ENCODE measurements at regions not wholly inside any gene's neighbourhood (a gene's known extent, or its start where the extent isn't known, plus 50 kb on each side); places are given as distances from the start of the nearest gene placed in this dataset.

- no peak for ATAC-seq
- no peak for TF ChIP-seq ZFP3 (CRISPR knock-in tag; IDR thresholded peaks at IDR 0.05)
- TF ChIP-seq TCF4 (CRISPR knock-in tag; IDR thresholded peaks at IDR 0.05; ENCODE audit: borderline replicate concordance), result no peak
- TF ChIP-seq POU6F1 (CRISPR knock-in tag; IDR thresholded peaks at IDR 0.05; ENCODE audit: borderline replicate concordance, low read depth), result no peak
- no peak for TF ChIP-seq OSR1 (CRISPR knock-in tag; IDR thresholded peaks at IDR 0.05)
- no peak for TF ChIP-seq PPARA (CRISPR knock-in tag; IDR thresholded peaks at IDR 0.05; ENCODE audit: borderline replicate concordance)
- no peak for TF ChIP-seq ISL1 (CRISPR knock-in tag; IDR thresholded peaks at IDR 0.05)
- TF ChIP-seq SNAI2 (CRISPR knock-in tag; IDR thresholded peaks at IDR 0.05), result no peak
- no peak for TF ChIP-seq RARB (CRISPR knock-in tag; IDR thresholded peaks at IDR 0.05)
- no peak for TF ChIP-seq GLIS3 (CRISPR knock-in tag; IDR thresholded peaks at IDR 0.05)
- no peak for TF ChIP-seq CREB5 (CRISPR knock-in tag; IDR thresholded peaks at IDR 0.05; ENCODE audit: low read depth)
- no peak for TF ChIP-seq ARNTL (CRISPR knock-in tag; IDR thresholded peaks at IDR 0.05; ENCODE audit: borderline replicate concordance, low read depth)
- TF ChIP-seq TSHZ2 (CRISPR knock-in tag; IDR thresholded peaks at IDR 0.05), result no peak
- TF ChIP-seq PATZ1 (CRISPR knock-in tag; IDR thresholded peaks at IDR 0.05; ENCODE audit: borderline replicate concordance), result no peak
- no peak for TF ChIP-seq ZNF70 (CRISPR knock-in tag; IDR thresholded peaks at IDR 0.05)
Observed at GRCh38 chr2:105150231-105150630, 91.3 kb upstream of the GPR45 start.

- TF ChIP-seq OSR1 (CRISPR knock-in tag; IDR thresholded peaks at IDR 0.05), result no peak
- TF ChIP-seq ARNTL (CRISPR knock-in tag; IDR thresholded peaks at IDR 0.05; ENCODE audit: borderline replicate concordance, low read depth), result no peak
- no peak for ATAC-seq
Observed at GRCh38 chr2:105154119-105154818, 87.3 kb upstream of the GPR45 start.

GRCh38 chr2:105156166-105156565, 85.4 kb upstream of the GPR45 start:
- no peak for ATAC-seq
- no peak for TF ChIP-seq ZNF8 (CRISPR knock-in tag; IDR thresholded peaks at IDR 0.05)
- TF ChIP-seq OSR1 (CRISPR knock-in tag; IDR thresholded peaks at IDR 0.05), result no peak
- no peak for TF ChIP-seq CSDC2 (CRISPR knock-in tag; IDR thresholded peaks at IDR 0.05)
- TF ChIP-seq POU6F1 (CRISPR knock-in tag; IDR thresholded peaks at IDR 0.05; ENCODE audit: borderline replicate concordance, low read depth), result no peak
- TF ChIP-seq GLIS3 (CRISPR knock-in tag; IDR thresholded peaks at IDR 0.05), result no peak
- TF ChIP-seq CREB5 (CRISPR knock-in tag; IDR thresholded peaks at IDR 0.05; ENCODE audit: low read depth), result no peak
- no peak for TF ChIP-seq ZNF70 (CRISPR knock-in tag; IDR thresholded peaks at IDR 0.05)
- TF ChIP-seq ZNF565 (CRISPR knock-in tag; conservative IDR thresholded peaks at IDR 0.05; ENCODE audit: low read depth), result no peak
- TF ChIP-seq SNAI2 (CRISPR knock-in tag; IDR thresholded peaks at IDR 0.05), result no peak
- no peak for TF ChIP-seq ESRRG (CRISPR knock-in tag; IDR thresholded peaks at IDR 0.05)
- TF ChIP-seq TCF4 (CRISPR knock-in tag; IDR thresholded peaks at IDR 0.05; ENCODE audit: borderline replicate concordance), result no peak
- no peak for TF ChIP-seq ZFP30 (CRISPR knock-in tag; IDR thresholded peaks at IDR 0.05)
- no peak for TF ChIP-seq PATZ1 (CRISPR knock-in tag; IDR thresholded peaks at IDR 0.05; ENCODE audit: borderline replicate concordance)
- no peak for TF ChIP-seq BACH2 (CRISPR knock-in tag; IDR thresholded peaks at IDR 0.05; ENCODE audit: borderline replicate concordance)
- no peak for TF ChIP-seq ARNTL (CRISPR knock-in tag; IDR thresholded peaks at IDR 0.05; ENCODE audit: borderline replicate concordance, low read depth)
- no peak for TF ChIP-seq ZFP3 (CRISPR knock-in tag; IDR thresholded peaks at IDR 0.05)
- no peak for TF ChIP-seq ZC3H10 (CRISPR knock-in tag; IDR thresholded peaks at IDR 0.05)
